Endodermal cell (in vitro differentiated cells): ENCODE measurements at regions not wholly inside any gene's neighbourhood (a gene's known extent, or its start where the extent isn't known, plus 50 kb on each side); places are given as distances from the start of the nearest gene placed in this dataset.

ENCODE experiments used
- DNase-seq: peaks from one replicate; pipeline ENCODE4 v3.0.0-alpha.2; 2017
- H3K27ac ChIP-seq: 2 replicates; pipeline ENCODE4 v1.5.1; 2013; ENCODE audit warnings: mild to moderate bottlenecking, low read depth, low read length, moderate library complexity
- H3K27me3 ChIP-seq: 2 replicates; pipeline ENCODE4 v1.6.1; 2013; ENCODE audit warnings: mild to moderate bottlenecking, low read length, moderate library complexity; ENCODE audit not compliant: insufficient read depth, control insufficient read depth, poor library complexity, severe bottlenecking
- H3K36me3 ChIP-seq: 2 replicates; pipeline ENCODE4 v1.7.0; 2013; ENCODE audit warnings: mild to moderate bottlenecking, low read length, moderate library complexity; ENCODE audit not compliant: control insufficient read depth, insufficient read depth
- H3K4me1 ChIP-seq: one replicate; pipeline ENCODE4 v1.7.0; 2013; ENCODE audit warnings: low read length; ENCODE audit not compliant: control insufficient read depth, insufficient read depth
- H3K4me3 ChIP-seq: 2 replicates; pipeline ENCODE4 v1.5.1; 2013; ENCODE audit warnings: mild to moderate bottlenecking, low read length, moderate library complexity
- H3K9ac ChIP-seq: 2 replicates; pipeline ENCODE4 v1.6.1; 2013; ENCODE audit warnings: mild to moderate bottlenecking, low read length, moderate library complexity; ENCODE audit not compliant: poor library complexity, severe bottlenecking; ENCODE audit errors: extremely low read depth
- H3K9me3 ChIP-seq: 2 replicates; pipeline ENCODE4 v1.6.1; 2013; ENCODE audit warnings: mild to moderate bottlenecking, low read length, moderate library complexity; ENCODE audit not compliant: control insufficient read depth
- H3K27ac Mint-ChIP-seq: 2 replicates; pipeline ENCODE4 v1.8.0; 2020; ENCODE audit warnings: mixed read lengths
- H3K27me3 Mint-ChIP-seq: 2 replicates; pipeline ENCODE4 v1.8.0; 2021; ENCODE audit warnings: mild to moderate bottlenecking, mixed read lengths; ENCODE audit not compliant: insufficient read depth
- H3K36me3 Mint-ChIP-seq: 2 replicates; pipeline ENCODE4 v1.8.0; 2020; ENCODE audit warnings: low read depth, mixed read lengths
- H3K4me1 Mint-ChIP-seq: 2 replicates; pipeline ENCODE4 v1.8.0; 2020; ENCODE audit warnings: mixed read lengths
- H3K4me3 Mint-ChIP-seq: 2 replicates; pipeline ENCODE4 v1.8.0; 2020; ENCODE audit warnings: mild to moderate bottlenecking, moderate library complexity, mixed read lengths
- H3K9me3 Mint-ChIP-seq: 2 replicates; pipeline ENCODE4 v1.8.0; 2020; ENCODE audit warnings: mild to moderate bottlenecking, mixed read lengths
- CTCF ChIP-seq: fragments of 200-600 bp; sonication (generic); conservative IDR thresholded peaks from 2 replicates; pipeline ENCODE4 v1.5.0; 2021; ENCODE audit warnings: antibody characterized with exemption, mild to moderate bottlenecking
- WGBS, 2 experiments: methylation state at CpG; one replicate each; pipeline versions ENCODE4 v1.1.5 to v1.1.7; 2013; ENCODE audit warnings: missing lambda C conversion rate in 2 of 2, mixed read lengths in 1 of 2; ENCODE audit not compliant: insufficient coverage in 1 of 2, insufficient read length in 1 of 2; 5-methylcytosine and 5-hydroxymethylcytosine counted together

DNA sequence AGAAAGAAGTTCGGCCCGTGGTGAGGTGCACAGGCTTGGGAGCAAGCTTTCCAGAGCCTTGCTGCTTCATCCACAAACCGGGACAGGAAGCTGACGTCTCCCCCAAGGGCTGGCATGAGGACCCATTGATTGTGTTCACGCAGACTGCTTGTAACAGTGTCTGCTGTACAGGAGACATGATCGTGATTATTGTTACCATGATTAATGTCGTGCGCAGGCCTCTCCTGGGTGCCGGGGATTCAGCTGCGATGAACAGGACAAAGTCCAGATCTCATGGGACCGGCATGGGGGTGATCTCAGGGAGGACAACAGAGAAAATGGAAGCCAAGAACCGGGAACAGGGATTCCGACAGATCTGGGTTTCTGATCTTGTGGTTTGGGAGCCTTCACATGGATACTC, 219.9 kb downstream of the BRD1 start:
- H3K36me3 ChIP-seq = no peaks in the 10 kb centered on the region
- no peak overlapping the region for H3K27ac ChIP-seq
- H3K4me3 ChIP-seq = no peak overlapping the region
- Mint-ChIP-seq H3K4me1 (no peaks in the 10 kb centered on the region), H3K27me3 (no peaks in the 10 kb centered on the region), H3K9me3 (peaks cover 26% of the 10 kb centered on the region), H3K27ac (no peak overlapping the region), H3K36me3 (no peaks in the 10 kb centered on the region), H3K4me3 (no peak overlapping the region)
- peaks cover 21% of the 10 kb centered on the region for H3K9me3 ChIP-seq
- no peaks in the 10 kb centered on the region for H3K4me1 ChIP-seq
- H3K9ac ChIP-seq = no peak overlapping the region
- TF ChIP-seq CTCF = no peak
- 93 to 95% methylated on average over 10 to 13 of the region's 13 CpGs for WGBS, 2 experiments
- H3K27me3 ChIP-seq = no peaks in the 10 kb centered on the region
- no peak for DNase-seq

- Mint-ChIP-seq H3K27ac (no peak overlapping the region), H3K4me1 (no peaks in the 10 kb centered on the region), H3K9me3 (peaks cover 21% of the 10 kb centered on the region), H3K4me3 (no peak overlapping the region), H3K27me3 (no peaks in the 10 kb centered on the region), H3K36me3 (no peaks in the 10 kb centered on the region)
- no peak for DNase-seq
- H3K9me3 ChIP-seq = peaks cover 18% of the 10 kb centered on the region
- no peaks in the 10 kb centered on the region for H3K4me1 ChIP-seq
- H3K4me3 ChIP-seq = no peak overlapping the region
- no peak for TF ChIP-seq CTCF
- H3K27me3 ChIP-seq = no peaks in the 10 kb centered on the region
- no peak overlapping the region for H3K9ac ChIP-seq
- no peaks in the 10 kb centered on the region for H3K36me3 ChIP-seq
- H3K27ac ChIP-seq = no peak overlapping the region
- 95 to 97% methylated on average over 11 to 18 of the region's 18 CpGs for WGBS, 2 experiments
Observed at GRCh38 chr22:49606562-49607290, 220.9 kb downstream of the BRD1 start.

GRCh38 chr22:49604732-49605302, 222.9 kb downstream of the BRD1 start:
- Mint-ChIP-seq H3K9me3 (peaks cover 21% of the 10 kb centered on the region), H3K27ac (no peak overlapping the region), H3K4me1 (no peaks in the 10 kb centered on the region), H3K4me3 (no peak overlapping the region), H3K27me3 (no peaks in the 10 kb centered on the region), H3K36me3 (no peaks in the 10 kb centered on the region)
- H3K27ac ChIP-seq = no peak overlapping the region
- peaks cover 18% of the 10 kb centered on the region for H3K9me3 ChIP-seq
- TF ChIP-seq CTCF = no peak
- H3K4me3 ChIP-seq = no peak overlapping the region
- H3K9ac ChIP-seq = no peak overlapping the region
- no peak for DNase-seq
- WGBS, 2 experiments = 93 to 100% methylated on average over 3 of the region's 3 CpGs
- H3K36me3 ChIP-seq = no peaks in the 10 kb centered on the region
- H3K27me3 ChIP-seq = no peaks in the 10 kb centered on the region
- no peaks in the 10 kb centered on the region for H3K4me1 ChIP-seq
